PC-3 (cell line): ENCODE measurements at regions not wholly inside any gene's neighbourhood (a gene's known extent, or its start where the extent isn't known, plus 50 kb on each side); places are given as distances from the start of the nearest gene placed in this dataset.
"Not testable (repeated sequence)": the region's sequence is repeated elsewhere in the genome, so short reads cannot be mapped to it uniquely, and the experiment has no call there.

Source experiments
- EZH2 ChIP-seq: fragments of 300-600 bp; sonication (generic); IDR thresholded peaks from one replicate; pipeline ENCODE4 v1.6.1; 2017; ENCODE audit warnings: antibody characterized with exemption, mild to moderate bottlenecking, low read length; ENCODE audit not compliant: unreplicated experiment
- TF ChIP-seq, protein P1 (sequence below): fragments of 300-600 bp; sonication (generic); conservative IDR thresholded peaks from 2 replicates; pipeline ENCODE4 v1.5.1; 2017; ENCODE audit warnings: antibody characterized with exemption, low read depth, mild to moderate bottlenecking, low read length

DNA sequence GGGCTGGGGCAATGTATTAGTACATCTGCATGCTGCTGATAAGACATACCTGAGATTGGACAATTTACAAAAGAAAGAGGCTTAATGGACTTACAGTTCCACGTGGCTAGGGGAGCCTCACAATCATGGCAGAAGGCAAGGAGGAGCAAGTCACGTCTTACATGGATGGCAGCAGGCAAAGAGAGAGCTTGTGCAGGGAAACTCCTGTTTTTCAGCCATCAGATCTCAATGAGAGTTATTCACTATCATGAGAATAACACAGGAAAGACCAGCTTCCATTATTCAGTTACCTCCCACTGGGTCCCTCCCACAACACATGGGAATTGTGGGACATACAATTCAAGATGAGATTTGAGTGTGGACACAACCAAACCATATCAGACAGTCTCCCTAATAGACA is 504.2 kb upstream of the FANCL start:
- TF ChIP-seq, protein P1, sequence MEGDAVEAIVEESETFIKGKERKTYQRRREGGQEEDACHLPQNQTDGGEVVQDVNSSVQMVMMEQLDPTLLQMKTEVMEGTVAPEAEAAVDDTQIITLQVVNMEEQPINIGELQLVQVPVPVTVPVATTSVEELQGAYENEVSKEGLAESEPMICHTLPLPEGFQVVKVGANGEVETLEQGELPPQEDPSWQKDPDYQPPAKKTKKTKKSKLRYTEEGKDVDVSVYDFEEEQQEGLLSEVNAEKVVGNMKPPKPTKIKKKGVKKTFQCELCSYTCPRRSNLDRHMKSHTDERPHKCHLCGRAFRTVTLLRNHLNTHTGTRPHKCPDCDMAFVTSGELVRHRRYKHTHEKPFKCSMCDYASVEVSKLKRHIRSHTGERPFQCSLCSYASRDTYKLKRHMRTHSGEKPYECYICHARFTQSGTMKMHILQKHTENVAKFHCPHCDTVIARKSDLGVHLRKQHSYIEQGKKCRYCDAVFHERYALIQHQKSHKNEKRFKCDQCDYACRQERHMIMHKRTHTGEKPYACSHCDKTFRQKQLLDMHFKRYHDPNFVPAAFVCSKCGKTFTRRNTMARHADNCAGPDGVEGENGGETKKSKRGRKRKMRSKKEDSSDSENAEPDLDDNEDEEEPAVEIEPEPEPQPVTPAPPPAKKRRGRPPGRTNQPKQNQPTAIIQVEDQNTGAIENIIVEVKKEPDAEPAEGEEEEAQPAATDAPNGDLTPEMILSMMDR: not testable (repeated sequence)
- TF ChIP-seq EZH2: not testable (repeated sequence)
